GM18498 (cell line): ENCODE measurements at regions not wholly inside any gene's neighbourhood (a gene's known extent, or its start where the extent isn't known, plus 50 kb on each side); places are given as distances from the start of the nearest gene placed in this dataset.

Experiments
- ATAC-seq: cut with Tn5 transposase; IDR thresholded peaks from one replicate; pipeline ENCODE4 v1.9.1; 2021; ENCODE audit warnings: mild to moderate bottlenecking, moderate library complexity; ENCODE audit not compliant: unreplicated experiment

DNA sequence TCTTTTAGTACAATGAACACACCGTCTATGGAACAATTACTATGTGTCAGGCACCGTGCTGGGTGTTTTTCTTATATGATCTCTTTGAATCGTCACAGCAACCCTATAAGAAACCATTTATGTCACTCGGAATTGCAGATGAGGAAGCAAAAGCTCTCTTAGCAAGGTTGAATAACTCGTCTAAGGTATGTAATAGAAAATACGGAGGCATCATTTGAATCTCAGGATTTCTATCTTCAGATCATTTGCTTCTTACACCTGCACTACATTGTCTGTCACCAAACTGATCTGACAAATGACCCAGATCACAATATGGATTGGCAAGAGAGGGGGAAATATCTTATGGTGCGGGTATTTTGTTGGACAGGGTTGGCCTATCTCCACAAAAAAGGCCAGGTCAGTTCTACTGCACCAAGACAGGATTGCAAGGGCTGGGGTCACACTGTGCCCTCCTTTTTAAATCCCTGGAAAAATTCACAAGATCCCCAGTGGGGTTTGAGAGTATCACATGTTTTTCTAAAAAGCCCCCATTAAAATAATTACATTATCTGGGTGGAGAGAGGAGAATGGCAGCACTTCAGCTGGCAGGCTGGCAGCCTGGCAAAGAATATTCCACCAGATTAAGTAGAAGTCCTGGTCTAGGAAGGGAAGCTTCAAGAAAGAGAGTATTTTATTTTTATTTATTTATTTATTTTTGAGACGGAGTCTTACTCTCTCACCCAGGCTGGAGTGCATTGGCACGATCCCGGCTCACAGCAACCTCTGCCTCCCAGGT lies 110.7 kb upstream of the CLMP start:
- ATAC-seq = no peak

DNA sequence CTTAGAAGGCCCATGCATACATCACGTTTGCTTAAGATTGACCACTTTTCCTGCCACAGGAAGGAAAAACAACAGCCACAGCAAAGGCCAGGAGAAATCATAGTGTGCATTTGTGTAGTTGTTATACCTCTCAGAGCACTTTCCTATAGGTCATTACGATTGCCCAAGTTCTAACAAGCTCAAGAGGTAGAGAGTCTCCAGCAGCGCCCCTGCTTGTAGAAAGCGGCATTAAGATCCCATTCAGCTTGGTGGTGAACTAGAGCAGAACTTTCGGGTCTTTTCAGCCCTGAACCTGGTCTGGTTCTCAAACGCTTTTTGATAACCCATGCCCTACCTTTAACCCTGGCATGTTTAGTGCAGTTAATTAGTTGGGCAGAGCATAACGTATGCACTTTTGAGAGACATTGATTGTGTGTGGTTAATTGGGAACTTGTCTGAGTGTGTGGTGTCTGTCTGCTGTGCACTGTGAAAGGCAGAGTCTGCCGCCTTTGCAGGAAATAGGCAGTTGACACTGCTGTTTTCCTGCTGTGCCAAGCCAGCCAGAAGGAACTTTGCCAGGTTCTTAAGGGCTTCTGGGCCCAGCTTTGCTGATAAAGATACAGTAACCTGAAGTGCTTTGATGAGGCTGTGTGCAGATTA lies 109.9 kb upstream of the CLMP start:
- no peak for ATAC-seq

DNA sequence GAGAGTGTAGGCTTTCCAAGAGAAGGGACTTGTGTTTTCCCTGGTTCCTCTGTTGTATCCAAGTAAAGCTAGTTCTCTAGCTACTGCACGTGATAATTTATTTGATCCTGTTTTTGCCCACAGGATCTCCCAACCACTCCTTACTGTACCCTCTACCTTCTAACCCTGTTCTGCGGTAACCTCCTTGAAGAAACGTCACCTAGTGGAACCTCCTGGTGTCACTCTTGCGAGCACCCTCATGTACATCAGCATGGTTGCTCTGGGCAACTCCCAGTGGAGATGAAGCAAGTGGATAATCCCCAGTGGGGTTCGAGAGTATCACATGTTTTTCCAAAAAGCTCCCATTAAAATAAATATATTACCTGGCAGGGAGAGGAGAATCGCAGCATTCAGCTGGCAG lies 108.9 kb upstream of the CLMP start:
- ATAC-seq = no peak

DNA sequence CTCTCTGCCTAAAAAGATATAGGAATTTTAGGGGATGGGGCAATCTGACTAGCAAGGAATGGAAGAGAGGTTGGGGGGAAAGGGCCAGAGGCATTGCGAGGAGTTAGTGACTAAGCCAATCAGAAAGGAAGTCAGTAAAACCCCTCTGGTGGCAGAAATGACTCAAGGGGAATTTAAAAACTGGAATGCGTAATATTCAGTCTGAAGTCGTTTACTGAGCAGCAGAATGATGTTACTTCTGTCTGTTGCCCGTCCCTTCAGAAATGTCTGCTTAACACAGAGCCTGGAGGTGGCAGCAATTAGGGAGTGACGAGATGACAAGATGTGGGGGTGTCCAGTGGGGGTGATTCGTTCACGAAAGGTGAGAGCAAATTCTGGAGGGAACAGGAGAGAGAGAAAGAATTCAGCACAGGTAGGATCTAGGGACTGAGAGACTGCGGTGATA lies 107.7 kb upstream of the CLMP start:
- ATAC-seq = no peak

DNA sequence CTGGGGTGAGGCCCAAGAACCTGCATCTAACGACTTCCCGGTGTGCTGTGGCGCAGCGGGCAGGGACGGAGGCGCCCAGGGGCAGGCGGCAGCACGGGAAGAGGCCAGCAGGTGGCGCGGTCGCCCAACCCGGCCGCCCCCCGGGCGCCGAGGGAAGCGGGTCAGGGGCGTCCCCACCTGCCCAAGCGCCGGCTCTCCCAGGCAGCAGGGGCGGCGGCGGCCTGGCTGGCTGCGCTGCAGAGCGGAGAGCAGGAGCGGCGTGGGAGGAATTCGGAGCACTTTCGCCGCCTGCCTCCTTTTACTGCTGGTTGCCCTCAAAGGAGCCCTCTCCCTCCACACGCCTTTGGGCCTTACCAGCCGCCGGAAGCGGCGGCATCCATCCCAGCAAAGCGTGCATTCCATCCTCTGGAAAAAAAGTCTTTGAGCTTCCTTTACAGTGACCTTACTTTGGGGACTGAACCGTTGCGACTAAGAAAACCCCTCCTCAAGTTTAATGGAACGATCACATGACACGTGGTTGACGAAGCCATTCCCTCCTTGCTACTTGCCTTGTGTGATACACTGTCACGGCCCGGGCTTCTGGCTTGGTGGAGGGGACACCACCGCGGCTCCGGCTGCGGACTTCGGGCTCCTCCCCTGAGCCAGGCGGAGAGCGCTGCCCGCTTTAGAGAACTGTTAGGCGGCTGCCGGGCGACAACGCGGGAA lies 106.8 kb upstream of the CLMP start:
- peak; percentile 73 for ATAC-seq

DNA sequence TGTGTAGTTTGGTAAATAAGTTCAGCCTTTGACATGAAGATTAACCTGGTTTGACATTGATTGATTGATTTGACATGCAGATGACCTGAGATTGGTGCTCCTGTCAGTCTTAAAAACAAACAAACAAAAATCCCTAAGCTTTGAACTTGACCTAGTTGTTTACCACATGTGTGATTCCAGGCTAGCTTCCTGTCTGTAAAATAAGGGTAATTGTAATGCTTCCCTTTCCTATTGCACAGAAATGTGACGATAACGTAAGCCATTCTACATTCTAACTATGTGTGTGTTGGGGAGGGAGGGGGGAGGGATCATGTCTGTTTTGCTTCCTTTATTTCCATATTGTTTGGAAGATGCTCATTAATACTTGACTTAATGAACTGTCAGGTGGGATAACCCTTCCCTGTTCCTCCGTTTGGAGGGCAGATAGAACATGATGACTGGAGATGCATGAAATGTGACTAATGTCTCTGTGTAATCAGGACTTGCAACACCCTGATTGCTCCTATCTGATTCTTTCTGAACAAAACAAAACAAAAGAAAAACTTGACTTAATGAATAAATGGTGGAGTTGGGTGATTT lies 106.1 kb upstream of the CLMP start:
- ATAC-seq = no peak

- ATAC-seq = no peak
Measured at GRCh38 chr11:123299721-123300120, 104.7 kb upstream of the CLMP start.

GRCh38 chr11:123298488-123299447 lies 103.7 kb upstream of the CLMP start:
- ATAC-seq = no peak

DNA sequence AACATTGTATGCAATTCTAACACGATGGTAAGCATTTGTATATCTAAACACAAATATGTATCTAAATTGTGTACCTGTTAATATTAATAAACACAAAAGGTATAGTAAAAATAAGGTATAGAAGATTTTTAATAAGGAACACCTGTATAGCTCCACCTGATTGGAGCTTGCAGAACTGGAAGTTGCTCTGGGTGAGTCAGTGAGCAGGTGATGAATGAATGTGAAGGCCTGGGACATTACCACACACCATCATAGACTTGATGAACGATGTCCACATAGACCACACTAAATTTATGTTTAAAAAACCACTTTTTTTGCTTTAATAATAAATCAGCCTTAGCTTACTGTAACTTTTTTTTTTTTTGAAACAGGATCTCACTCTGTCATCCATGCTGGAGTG lies 97.6 kb upstream of the CLMP start:
- no peak for ATAC-seq

- no peak for ATAC-seq
Measured at GRCh38 chr11:123291201-123291869, 96.3 kb upstream of the CLMP start.

GRCh38 chr11:123286761-123287160 lies 91.7 kb upstream of the CLMP start:
- no peak for ATAC-seq

GRCh38 chr11:123286255-123286654 lies 91.2 kb upstream of the CLMP start:
- no peak for ATAC-seq

DNA sequence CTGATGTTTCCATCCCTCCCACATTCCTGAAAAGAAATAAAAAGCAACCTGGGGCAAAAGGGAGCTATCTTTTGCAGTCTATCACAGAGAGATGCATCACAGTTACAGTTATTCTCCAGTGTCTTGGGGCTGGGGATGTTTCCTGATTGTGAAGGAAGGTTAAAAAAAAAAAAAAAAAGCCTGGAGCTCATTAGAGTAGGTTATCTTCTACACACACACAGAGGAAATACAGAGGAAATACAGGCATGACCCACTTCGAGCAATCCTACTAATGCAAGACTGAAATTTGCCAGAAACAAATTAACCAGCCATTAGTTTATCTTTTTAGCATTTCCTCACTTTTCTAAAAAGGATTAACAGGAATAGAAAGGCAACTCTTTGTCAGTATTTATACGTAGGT lies 89.4 kb upstream of the CLMP start:
- ATAC-seq = no peak

DNA sequence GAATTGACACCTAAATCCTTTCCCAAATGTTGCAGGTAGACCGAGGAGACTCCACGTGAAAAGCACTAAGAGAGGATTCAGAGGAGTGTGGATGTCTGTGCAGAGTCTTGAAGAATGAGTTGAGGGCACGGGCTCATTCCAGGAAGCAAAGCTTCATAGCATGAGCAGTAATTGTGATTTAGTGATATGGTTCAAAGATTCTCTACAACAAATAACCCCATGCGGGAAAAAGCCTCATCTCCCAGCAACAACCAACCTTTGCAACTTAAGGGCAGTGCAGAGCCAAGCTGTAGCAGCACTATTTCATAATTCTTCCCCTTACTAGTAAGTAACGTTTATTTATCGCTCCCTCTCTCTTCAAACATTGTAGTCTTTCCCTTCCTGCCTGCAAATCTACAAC lies 87.5 kb upstream of the CLMP start:
- no peak for ATAC-seq

- ATAC-seq = no peak
Measured at GRCh38 chr11:123273616-123274015, 78.6 kb upstream of the CLMP start.

DNA sequence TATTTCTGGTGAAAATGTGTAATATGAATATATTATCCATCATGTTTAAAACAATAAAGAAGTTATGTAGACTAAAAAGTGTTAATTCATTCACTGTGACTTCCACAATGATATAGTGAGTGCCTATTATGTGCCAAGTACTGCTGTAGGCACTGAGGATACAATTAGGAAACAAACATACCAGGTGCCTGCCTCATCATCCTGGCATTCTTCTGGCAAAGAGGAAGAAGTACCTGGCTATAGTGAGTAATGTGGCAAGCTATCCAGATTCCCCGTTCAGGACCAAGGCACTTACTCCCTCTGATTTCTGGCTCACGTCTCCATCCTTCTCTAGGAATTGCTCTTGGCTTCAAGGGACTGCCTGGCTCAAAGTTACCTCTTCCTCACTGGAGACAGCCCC lies 77.5 kb upstream of the CLMP start:
- no peak for ATAC-seq

GRCh38 chr11:123268156-123268555 lies 73.1 kb upstream of the CLMP start:
- no peak for ATAC-seq

- ATAC-seq = no peak
Measured at GRCh38 chr11:123265951-123266350, 70.9 kb upstream of the CLMP start.

- no peak for ATAC-seq
Measured at GRCh38 chr11:123264431-123264780, 69.4 kb upstream of the CLMP start.
